SH-SY5Y (cell line): ENCODE measurements at regions not wholly inside any gene's neighbourhood (a gene's known extent, or its start where the extent isn't known, plus 50 kb on each side); places are given as distances from the start of the nearest gene placed in this dataset.

Source experiments
- GATA2 ChIP-seq: IDR thresholded peaks from 2 replicates; pipeline ENCODE4 v1.6.1; 2011; ENCODE audit warnings: mild to moderate bottlenecking, low read depth, low read length
- GATA3 ChIP-seq: IDR thresholded peaks from 2 replicates; pipeline ENCODE4 v1.6.1; 2011; ENCODE audit warnings: low read depth, mild to moderate bottlenecking, low read length, moderate library complexity

- TF ChIP-seq GATA2 (no peak), GATA3 (no peak)
These were observed 280.7 kb upstream of the PLXNA2 start for GRCh38 chr1:208524925-208525324.
